DMS53 treated with DMSO at 0.1 percent for 48 hours (cell line): ENCODE measurements at regions not wholly inside any gene's neighbourhood (a gene's known extent, or its start where the extent isn't known, plus 50 kb on each side); places are given as distances from the start of the nearest gene placed in this dataset.
A peak's percentile ranks its signal among the peaks of the same experiment; 100 is the strongest.

ENCODE experiments used
- DNase-seq: peaks from one replicate; lab custom pipeline; 2025; ENCODE audit not compliant: unreplicated experiment; lab: John Stamatoyannopoulos, UW

GRCh38 chr2:53268086-53268485, 499.5 kb upstream of the CHAC2 start:
- DNase-seq: no peak

- no peak for DNase-seq
Measured at GRCh38 chr2:53265544-53266299, 501.9 kb upstream of the CHAC2 start.

GRCh38 chr2:53260568-53260967, 507.0 kb upstream of the CHAC2 start:
- no peak for DNase-seq

- no peak for DNase-seq
Measured at GRCh38 chr2:53259395-53260009, 508.1 kb upstream of the CHAC2 start.

GRCh38 chr2:53257287-53257686, 510.3 kb upstream of the CHAC2 start:
- DNase-seq: no peak

- DNase-seq: no peak
Measured at GRCh38 chr2:53253244-53253643, 514.4 kb upstream of the CHAC2 start.

- DNase-seq: peak; percentile 94
Measured at GRCh38 chr2:53252115-53252514, 515.5 kb upstream of the CHAC2 start.

- DNase-seq: no peak
Measured at GRCh38 chr2:53247956-53248735, 519.5 kb upstream of the CHAC2 start.

- no peak for DNase-seq
Measured at GRCh38 chr2:53243430-53243829, 524.2 kb upstream of the CHAC2 start.

GRCh38 chr2:53242090-53242489, 525.5 kb upstream of the CHAC2 start:
- DNase-seq: no peak

GRCh38 chr2:53235836-53236582, 531.6 kb upstream of the CHAC2 start:
- no peak for DNase-seq

- DNase-seq: peak; percentile 66
Measured at GRCh38 chr2:53234548-53234903, 533.1 kb upstream of the CHAC2 start.

GRCh38 chr2:53233759-53234547, 533.7 kb upstream of the CHAC2 start:
- peak; percentile 46 for DNase-seq

GRCh38 chr2:53231908-53232307, 535.7 kb upstream of the CHAC2 start:
- no peak for DNase-seq

GRCh38 chr2:53230691-53231090, 536.9 kb upstream of the CHAC2 start:
- no peak for DNase-seq

- DNase-seq: no peak
Measured at GRCh38 chr2:53227535-53227934, 540.1 kb upstream of the CHAC2 start.

GRCh38 chr2:53220969-53221368, 546.6 kb upstream of the CHAC2 start:
- no peak for DNase-seq

GRCh38 chr2:53217250-53217649, 550.4 kb upstream of the CHAC2 start:
- no peak for DNase-seq

GRCh38 chr2:53216805-53217204, 550.8 kb upstream of the CHAC2 start:
- no peak for DNase-seq

- DNase-seq: no peak
Measured at GRCh38 chr2:53212576-53212975, 555.0 kb upstream of the CHAC2 start.
